ENCODE measurements at regions not wholly inside any gene's neighbourhood (a gene's known extent, or its start where the extent isn't known, plus 50 kb on each side); places are given as distances from the start of the nearest gene placed in this dataset.

DNA sequence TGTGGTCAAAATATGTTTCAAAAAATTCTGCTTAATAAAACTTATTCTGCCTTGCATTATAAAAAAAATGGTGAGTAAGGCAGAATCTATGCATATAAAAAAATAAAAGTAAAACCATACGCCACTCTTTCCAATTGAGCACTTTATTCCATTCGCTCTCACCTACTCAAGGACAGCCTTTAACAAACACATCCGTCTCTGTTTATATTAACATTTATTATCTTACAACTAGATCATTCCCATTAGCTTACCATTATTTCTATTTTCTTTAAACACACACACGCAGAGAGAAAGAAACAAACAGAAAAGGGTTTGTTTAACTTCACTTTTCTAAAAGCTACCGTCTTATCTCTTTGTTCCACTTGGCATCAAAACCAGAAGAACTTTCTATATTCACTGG is 598.9 kb upstream of the CHRM3 start:
- Histone ChIP-seq H3K36me3 (ENCODE audit: control insufficient read depth, insufficient read depth, low read length) (no peaks in the 10 kb centered on the region), H3K27me3 (ENCODE audit: control insufficient read depth in 2 of 2, insufficient read depth in 2 of 2, low read length in 2 of 2) (no peaks in the 10 kb centered on the region), H3K9ac (ENCODE audit: insufficient read depth in 1 of 2, low read depth in 2 of 2, low read length in 2 of 2) (no peak overlapping the region), H3K9me1 (ENCODE audit: control insufficient read depth, insufficient read depth, low read length) (no peaks in the 10 kb centered on the region), H3K9me3 (replicated peaks; ENCODE audit: control insufficient read depth, insufficient read depth, low read depth, low read length) (no peaks in the 10 kb centered on the region; the same call in none of the 2 replicates), H3K79me2 (ENCODE audit: control insufficient read depth, insufficient read depth, low read length) (no peaks in the 10 kb centered on the region), H3K4me3 (no peak overlapping the region), H3K27ac (ENCODE audit: extremely low read depth, low read depth, low read length) (no peak overlapping the region), H4K20me1 (replicated peaks; ENCODE audit: control insufficient read depth, insufficient read depth, low read length) (no peaks in the 10 kb centered on the region), H3K4me1 (replicated peaks in 1 of 2; ENCODE audit: control insufficient read depth in 2 of 2, insufficient read depth in 2 of 2, low read length in 2 of 2) (no peaks in the 10 kb centered on the region), H3K4me2 (ENCODE audit: insufficient read depth, low read length) (no peak overlapping the region), H2AFZ (ENCODE audit: low read depth, low read length) (no peak overlapping the region)
- DNase-seq (ENCODE audit: extremely low read depth in 1 of 4, low spot score in 3 of 4): no peak
- no peak for FAIRE-seq
- CTCF ChIA-PET (ENCODE audit: low intra/inter-chr PET ratio): no interaction called here
- TF ChIP-seq, protein P1, sequence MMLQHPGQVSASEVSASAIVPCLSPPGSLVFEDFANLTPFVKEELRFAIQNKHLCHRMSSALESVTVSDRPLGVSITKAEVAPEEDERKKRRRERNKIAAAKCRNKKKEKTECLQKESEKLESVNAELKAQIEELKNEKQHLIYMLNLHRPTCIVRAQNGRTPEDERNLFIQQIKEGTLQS (IDR thresholded peaks at IDR 0.05): no peak
- TF ChIP-seq, protein P1 (CRISPR knock-in tag; conservative IDR thresholded peaks at IDR 0.05): no peak
- TF ChIP-seq, protein P2, sequence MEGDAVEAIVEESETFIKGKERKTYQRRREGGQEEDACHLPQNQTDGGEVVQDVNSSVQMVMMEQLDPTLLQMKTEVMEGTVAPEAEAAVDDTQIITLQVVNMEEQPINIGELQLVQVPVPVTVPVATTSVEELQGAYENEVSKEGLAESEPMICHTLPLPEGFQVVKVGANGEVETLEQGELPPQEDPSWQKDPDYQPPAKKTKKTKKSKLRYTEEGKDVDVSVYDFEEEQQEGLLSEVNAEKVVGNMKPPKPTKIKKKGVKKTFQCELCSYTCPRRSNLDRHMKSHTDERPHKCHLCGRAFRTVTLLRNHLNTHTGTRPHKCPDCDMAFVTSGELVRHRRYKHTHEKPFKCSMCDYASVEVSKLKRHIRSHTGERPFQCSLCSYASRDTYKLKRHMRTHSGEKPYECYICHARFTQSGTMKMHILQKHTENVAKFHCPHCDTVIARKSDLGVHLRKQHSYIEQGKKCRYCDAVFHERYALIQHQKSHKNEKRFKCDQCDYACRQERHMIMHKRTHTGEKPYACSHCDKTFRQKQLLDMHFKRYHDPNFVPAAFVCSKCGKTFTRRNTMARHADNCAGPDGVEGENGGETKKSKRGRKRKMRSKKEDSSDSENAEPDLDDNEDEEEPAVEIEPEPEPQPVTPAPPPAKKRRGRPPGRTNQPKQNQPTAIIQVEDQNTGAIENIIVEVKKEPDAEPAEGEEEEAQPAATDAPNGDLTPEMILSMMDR (IDR thresholded peaks at IDR 0.05 in 2 of 3, conservative IDR thresholded peaks at IDR 0.05 in 1 of 3; ENCODE audit: insufficient read depth in 2 of 3, low read depth in 1 of 3, low read length in 3 of 3): no peak
- TF ChIP-seq ZNF282 (CRISPR knock-in tag; IDR thresholded peaks at IDR 0.05) (no peak), CXXC5 (CRISPR knock-in tag; IDR thresholded peaks at IDR 0.05) (no peak), ZNF124 (CRISPR knock-in tag; IDR thresholded peaks at IDR 0.05) (no peak), MCM7 (IDR thresholded peaks at IDR 0.05) (no peak), PTTG1 (tag; IDR thresholded peaks at IDR 0.05; ENCODE audit: low read depth) (no peak)
- TF ChIP-seq, protein P3, sequence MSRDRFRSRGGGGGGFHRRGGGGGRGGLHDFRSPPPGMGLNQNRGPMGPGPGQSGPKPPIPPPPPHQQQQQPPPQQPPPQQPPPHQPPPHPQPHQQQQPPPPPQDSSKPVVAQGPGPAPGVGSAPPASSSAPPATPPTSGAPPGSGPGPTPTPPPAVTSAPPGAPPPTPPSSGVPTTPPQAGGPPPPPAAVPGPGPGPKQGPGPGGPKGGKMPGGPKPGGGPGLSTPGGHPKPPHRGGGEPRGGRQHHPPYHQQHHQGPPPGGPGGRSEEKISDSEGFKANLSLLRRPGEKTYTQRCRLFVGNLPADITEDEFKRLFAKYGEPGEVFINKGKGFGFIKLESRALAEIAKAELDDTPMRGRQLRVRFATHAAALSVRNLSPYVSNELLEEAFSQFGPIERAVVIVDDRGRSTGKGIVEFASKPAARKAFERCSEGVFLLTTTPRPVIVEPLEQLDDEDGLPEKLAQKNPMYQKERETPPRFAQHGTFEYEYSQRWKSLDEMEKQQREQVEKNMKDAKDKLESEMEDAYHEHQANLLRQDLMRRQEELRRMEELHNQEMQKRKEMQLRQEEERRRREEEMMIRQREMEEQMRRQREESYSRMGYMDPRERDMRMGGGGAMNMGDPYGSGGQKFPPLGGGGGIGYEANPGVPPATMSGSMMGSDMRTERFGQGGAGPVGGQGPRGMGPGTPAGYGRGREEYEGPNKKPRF (IDR thresholded peaks at IDR 0.05; ENCODE audit: low read depth, low read length): no peak
- TF ChIP-seq, protein P4, sequence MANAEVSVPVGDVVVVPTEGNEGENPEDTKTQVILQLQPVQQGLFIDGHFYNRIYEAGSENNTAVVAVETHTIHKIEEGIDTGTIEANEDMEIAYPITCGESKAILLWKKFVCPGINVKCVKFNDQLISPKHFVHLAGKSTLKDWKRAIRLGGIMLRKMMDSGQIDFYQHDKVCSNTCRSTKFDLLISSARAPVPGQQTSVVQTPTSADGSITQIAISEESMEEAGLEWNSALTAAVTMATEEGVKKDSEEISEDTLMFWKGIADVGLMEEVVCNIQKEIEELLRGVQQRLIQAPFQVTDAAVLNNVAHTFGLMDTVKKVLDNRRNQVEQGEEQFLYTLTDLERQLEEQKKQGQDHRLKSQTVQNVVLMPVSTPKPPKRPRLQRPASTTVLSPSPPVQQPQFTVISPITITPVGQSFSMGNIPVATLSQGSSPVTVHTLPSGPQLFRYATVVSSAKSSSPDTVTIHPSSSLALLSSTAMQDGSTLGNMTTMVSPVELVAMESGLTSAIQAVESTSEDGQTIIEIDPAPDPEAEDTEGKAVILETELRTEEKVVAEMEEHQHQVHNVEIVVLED (CRISPR knock-in tag; IDR thresholded peaks at IDR 0.05): no peak
- BruUV-seq (replicated peaks): no TSS peak
- ATAC-seq: no peak
- in situ Hi-C loops (cut with MboI): no loop called here
- intact Hi-C loops (cut with micrococcal nuclease): no loop called here
- WGBS (ENCODE audit: insufficient coverage, low coverage, missing lambda C conversion rate): 4% methylated on average over 5 of the region's 5 CpGs
- POLR2A ChIA-PET: no interaction called here

Measured in K562 (cell line).